Muscle of leg (tissue), 3 donors: ENCODE measurements at regions not wholly inside any gene's neighbourhood (a gene's known extent, or its start where the extent isn't known, plus 50 kb on each side); places are given as distances from the start of the nearest gene placed in this dataset.
A peak's percentile ranks its signal among the peaks of the same experiment; 100 is the strongest.

Experiments
- DNase-seq: peaks from one replicate; pipeline ENCODE4 v3.0.0; 2013
- H3K27ac ChIP-seq: one replicate; pipeline ENCODE4 v1.5.1; 2013; ENCODE audit warnings: mild to moderate bottlenecking, low read length, control low read depth
- H3K27me3 ChIP-seq: one replicate; pipeline ENCODE4 v1.6.1; 2013; ENCODE audit warnings: low read length; ENCODE audit not compliant: control insufficient read depth, insufficient read depth
- H3K36me3 ChIP-seq: one replicate; pipeline ENCODE4 v1.6.1; 2013; ENCODE audit warnings: low read length; ENCODE audit not compliant: control insufficient read depth, insufficient read depth
- H3K4me1 ChIP-seq: one replicate; pipeline ENCODE4 v1.6.1; 2013; ENCODE audit warnings: low read length; ENCODE audit not compliant: control insufficient read depth, insufficient read depth
- H3K4me3 ChIP-seq: one replicate; pipeline ENCODE4 v1.5.1; 2013; ENCODE audit warnings: low read length, control low read depth
- H3K9me3 ChIP-seq: replicated peaks from 2 replicates; pipeline ENCODE4 v1.6.1; 2013; ENCODE audit warnings: low read depth, low read length; ENCODE audit not compliant: control insufficient read depth
- WGBS: methylation state at CpG from one replicate; pipeline ENCODE4 v1.1.5; 2013; ENCODE audit warnings: missing lambda C conversion rate; ENCODE audit not compliant: insufficient coverage; 5-methylcytosine and 5-hydroxymethylcytosine counted together

GRCh38 chr10:55063811-55064210 is 262.8 kb upstream of the PCDH15 start:
- peak; percentile 56 for DNase-seq
- Histone ChIP-seq H3K4me1 (no peaks in the 10 kb centered on the region), H3K4me3 (no peak overlapping the region), H3K9me3 (no peaks in the 10 kb centered on the region), H3K36me3 (no peaks in the 10 kb centered on the region), H3K27me3 (no peaks in the 10 kb centered on the region), H3K27ac (no peak overlapping the region)

GRCh38 chr10:55062349-55062748 is 261.3 kb upstream of the PCDH15 start:
- DNase-seq = no peak
- Histone ChIP-seq H3K4me1 (no peaks in the 10 kb centered on the region), H3K36me3 (no peaks in the 10 kb centered on the region), H3K27ac (no peak overlapping the region), H3K9me3 (no peaks in the 10 kb centered on the region), H3K27me3 (no peaks in the 10 kb centered on the region), H3K4me3 (no peak overlapping the region)

GRCh38 chr10:55058800-55059199 is 257.8 kb upstream of the PCDH15 start:
- H3K36me3 ChIP-seq = no peaks in the 10 kb centered on the region
- no peaks in the 10 kb centered on the region for H3K4me1 ChIP-seq
- no peak overlapping the region for H3K27ac ChIP-seq
- no peak overlapping the region for H3K4me3 ChIP-seq
- H3K27me3 ChIP-seq = no peaks in the 10 kb centered on the region
- 53% methylated on average over 4 of the region's 5 CpGs for WGBS
- no peaks in the 10 kb centered on the region for H3K9me3 ChIP-seq
- DNase-seq = no peak

GRCh38 chr10:55051515-55051914 is 250.5 kb upstream of the PCDH15 start:
- Histone ChIP-seq H3K27ac (no peak overlapping the region), H3K4me1 (no peaks in the 10 kb centered on the region), H3K36me3 (no peaks in the 10 kb centered on the region), H3K9me3 (no peaks in the 10 kb centered on the region), H3K4me3 (no peak overlapping the region), H3K27me3 (no peaks in the 10 kb centered on the region)
- no CpG with 5 or more reads among the region's 2 CpGs for whole genome bisulfite sequencing
- DNase-seq = no peak

- H3K27ac ChIP-seq = no peak overlapping the region
- peak; percentile 4 for DNase-seq
Measured at GRCh38 chr10:55048830-55049498, 247.9 kb upstream of the PCDH15 start.

GRCh38 chr10:55043540-55043939 is 242.5 kb upstream of the PCDH15 start:
- Histone ChIP-seq H3K4me1 (no peaks in the 10 kb centered on the region), H3K27me3 (no peaks in the 10 kb centered on the region), H3K9me3 (no peaks in the 10 kb centered on the region), H3K36me3 (no peaks in the 10 kb centered on the region), H3K4me3 (no peak overlapping the region), H3K27ac (no peak overlapping the region)
- no peak for DNase-seq
- WGBS = no CpG with 5 or more reads among the region's 3 CpGs

More at GRCh38 chr10:55048830-55049498, 247.9 kb upstream of the PCDH15 start:
- no peaks in the 10 kb centered on the region for H3K4me1 ChIP-seq
- H3K36me3 ChIP-seq = no peaks in the 10 kb centered on the region
- no CpG with 5 or more reads among the region's 3 CpGs for WGBS
- no peaks in the 10 kb centered on the region for H3K27me3 ChIP-seq
- no peaks in the 10 kb centered on the region for H3K9me3 ChIP-seq
- no peak overlapping the region for H3K4me3 ChIP-seq

- H3K9me3 ChIP-seq = no peaks in the 10 kb centered on the region
- H3K4me3 ChIP-seq = no peak overlapping the region
- no peaks in the 10 kb centered on the region for H3K4me1 ChIP-seq
- H3K27ac ChIP-seq = no peak overlapping the region
- WGBS = 100% methylated on average over 1 of the region's 4 CpGs
- DNase-seq = no peak
- no peaks in the 10 kb centered on the region for H3K27me3 ChIP-seq
- H3K36me3 ChIP-seq = no peaks in the 10 kb centered on the region
Measured at GRCh38 chr10:55033061-55033460, 232.0 kb upstream of the PCDH15 start.

- DNase-seq = peak; percentile 36
- Histone ChIP-seq H3K4me1 (no peaks in the 10 kb centered on the region), H3K27me3 (no peaks in the 10 kb centered on the region), H3K9me3 (no peaks in the 10 kb centered on the region), H3K27ac (no peak overlapping the region), H3K4me3 (no peak overlapping the region), H3K36me3 (no peaks in the 10 kb centered on the region)
- 0% methylated on average over 1 of the region's 1 CpG for whole genome bisulfite sequencing
Measured at GRCh38 chr10:55024713-55025112, 223.7 kb upstream of the PCDH15 start.

- no peaks in the 10 kb centered on the region for H3K27me3 ChIP-seq
- no peaks in the 10 kb centered on the region for H3K9me3 ChIP-seq
- peak; percentile 70 for DNase-seq
- no peaks in the 10 kb centered on the region for H3K4me1 ChIP-seq
- H3K27ac ChIP-seq = no peak overlapping the region
- H3K4me3 ChIP-seq = no peak overlapping the region
- H3K36me3 ChIP-seq = no peaks in the 10 kb centered on the region
- 64% methylated on average over 1 of the region's 2 CpGs for WGBS
Measured at GRCh38 chr10:55019439-55019838, 218.4 kb upstream of the PCDH15 start.

GRCh38 chr10:55013318-55013717 is 212.3 kb upstream of the PCDH15 start:
- Histone ChIP-seq H3K27me3 (no peaks in the 10 kb centered on the region), H3K4me1 (no peaks in the 10 kb centered on the region), H3K27ac (no peak overlapping the region), H3K4me3 (no peak overlapping the region), H3K9me3 (no peaks in the 10 kb centered on the region), H3K36me3 (no peaks in the 10 kb centered on the region)
- DNase-seq = no peak

GRCh38 chr10:55002420-55002819 is 201.4 kb upstream of the PCDH15 start:
- H3K4me1 ChIP-seq = no peaks in the 10 kb centered on the region
- H3K36me3 ChIP-seq = no peaks in the 10 kb centered on the region
- H3K9me3 ChIP-seq = no peaks in the 10 kb centered on the region
- H3K4me3 ChIP-seq = no peak overlapping the region
- no peak overlapping the region for H3K27ac ChIP-seq
- H3K27me3 ChIP-seq = no peaks in the 10 kb centered on the region
- peak; percentile 7 for DNase-seq
